ENCODE measurements at regions not wholly inside any gene's neighbourhood (a gene's known extent, or its start where the extent isn't known, plus 50 kb on each side); places are given as distances from the start of the nearest gene placed in this dataset.

DNA sequence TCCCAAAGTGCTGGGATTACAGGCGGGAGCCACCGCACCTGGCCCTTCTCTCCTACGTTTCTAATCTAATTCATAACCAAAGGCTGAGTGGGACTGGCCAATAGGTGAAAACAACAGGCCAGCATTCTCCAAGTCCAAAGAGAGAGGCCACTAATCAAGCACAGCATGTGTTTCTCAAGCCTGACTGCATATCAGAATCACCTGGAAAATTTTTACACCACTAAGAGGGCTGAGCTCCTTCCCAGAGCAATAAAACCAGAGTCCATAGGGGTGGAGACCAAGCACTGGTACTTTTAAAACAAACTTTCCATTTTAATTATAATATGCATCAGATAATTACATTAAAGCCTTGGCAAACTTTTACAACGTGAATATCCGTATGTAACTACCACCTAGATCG is 254.4 kb downstream of the OPA1 start:
- TF ChIP-seq EZH2 (IDR thresholded peaks at IDR 0.05; ENCODE audit: low read length): no peak
- TF ChIP-seq, protein P1, sequence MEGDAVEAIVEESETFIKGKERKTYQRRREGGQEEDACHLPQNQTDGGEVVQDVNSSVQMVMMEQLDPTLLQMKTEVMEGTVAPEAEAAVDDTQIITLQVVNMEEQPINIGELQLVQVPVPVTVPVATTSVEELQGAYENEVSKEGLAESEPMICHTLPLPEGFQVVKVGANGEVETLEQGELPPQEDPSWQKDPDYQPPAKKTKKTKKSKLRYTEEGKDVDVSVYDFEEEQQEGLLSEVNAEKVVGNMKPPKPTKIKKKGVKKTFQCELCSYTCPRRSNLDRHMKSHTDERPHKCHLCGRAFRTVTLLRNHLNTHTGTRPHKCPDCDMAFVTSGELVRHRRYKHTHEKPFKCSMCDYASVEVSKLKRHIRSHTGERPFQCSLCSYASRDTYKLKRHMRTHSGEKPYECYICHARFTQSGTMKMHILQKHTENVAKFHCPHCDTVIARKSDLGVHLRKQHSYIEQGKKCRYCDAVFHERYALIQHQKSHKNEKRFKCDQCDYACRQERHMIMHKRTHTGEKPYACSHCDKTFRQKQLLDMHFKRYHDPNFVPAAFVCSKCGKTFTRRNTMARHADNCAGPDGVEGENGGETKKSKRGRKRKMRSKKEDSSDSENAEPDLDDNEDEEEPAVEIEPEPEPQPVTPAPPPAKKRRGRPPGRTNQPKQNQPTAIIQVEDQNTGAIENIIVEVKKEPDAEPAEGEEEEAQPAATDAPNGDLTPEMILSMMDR (optimal IDR thresholded peaks at IDR 0.05 in 1 of 3, IDR thresholded peaks at IDR 0.05 in 1 of 3, conservative IDR thresholded peaks at IDR 0.05 in 1 of 3; ENCODE audit: extremely low read depth in 1 of 3, insufficient read depth in 2 of 3, low read length in 3 of 3): no peak
- H3K36me3 ChIP-seq (ENCODE audit: control insufficient read depth in 2 of 2, extremely low read depth in 1 of 2, insufficient read depth in 2 of 2, low read length in 2 of 2): no peaks in the 10 kb centered on the region
- no peaks in the 10 kb centered on the region for H3K9me1 ChIP-seq (ENCODE audit: control insufficient read depth, extremely low read depth, insufficient read depth, low read length)
- H3K9ac ChIP-seq (ENCODE audit: control insufficient read depth, extremely low read depth, insufficient read depth, low read length): no peak overlapping the region
- H3K27ac ChIP-seq (ENCODE audit: control insufficient read depth, insufficient read depth, low read length): no peak overlapping the region
- H3K79me2 ChIP-seq (ENCODE audit: control insufficient read depth, insufficient read depth, low read length): no peaks in the 10 kb centered on the region
- no peaks in the 10 kb centered on the region for H4K20me1 ChIP-seq (ENCODE audit: control insufficient read depth, extremely low read depth, insufficient read depth, low read length)
- H2AFZ ChIP-seq (ENCODE audit: control insufficient read depth, low read length): no peak overlapping the region
- H3K27me3 ChIP-seq (ENCODE audit: control insufficient read depth, extremely low read depth, insufficient read depth, low read length): no peaks in the 10 kb centered on the region
- H3K4me1 ChIP-seq (ENCODE audit: control insufficient read depth, extremely low read depth, insufficient read depth, low read length): peaks cover 18% of the 10 kb centered on the region
- no peak for FAIRE-seq
- no peak for DNase-seq (ENCODE audit: low read depth, low spot score)
- dilution Hi-C loops (cut with MboI; ENCODE audit: extremely low pct_ligation_motif_present, low sequenced_read_pairs): no loop called here
- H3K4me3 ChIP-seq (ENCODE audit: control insufficient read depth in 2 of 3, extremely low read depth in 1 of 3, insufficient read depth in 2 of 3, low read depth in 1 of 3, low read length in 3 of 3): no peak overlapping the region
- no peak overlapping the region for H3K4me2 ChIP-seq (ENCODE audit: control insufficient read depth, extremely low read depth, insufficient read depth, low read depth, low read length)
- H3K9me3 ChIP-seq (ENCODE audit: control insufficient read depth, low read depth, low read length): no peaks in the 10 kb centered on the region

DNA sequence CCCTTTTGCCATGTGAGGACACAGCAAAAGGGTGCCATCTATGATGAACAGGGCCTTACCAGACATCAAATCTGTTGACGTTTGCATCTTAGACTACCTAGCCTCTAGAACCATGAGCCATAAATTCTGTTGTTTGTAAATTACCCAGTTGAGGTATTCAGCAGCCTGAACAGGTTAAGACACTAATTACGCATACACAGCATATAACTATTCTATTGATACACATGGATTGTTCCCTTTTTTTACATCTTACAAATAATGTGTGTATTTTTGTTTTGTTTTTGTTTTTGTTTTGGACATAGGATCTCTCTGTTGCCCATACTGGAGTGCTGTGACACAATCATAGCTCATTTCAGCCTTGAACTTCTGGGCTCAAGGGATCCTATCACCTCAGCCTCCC is 255.5 kb downstream of the OPA1 start:
- no peak for FAIRE-seq
- Histone ChIP-seq H3K27ac (ENCODE audit: control insufficient read depth, insufficient read depth, low read length) (no peak overlapping the region), H3K4me2 (ENCODE audit: control insufficient read depth, extremely low read depth, insufficient read depth, low read depth, low read length) (no peak overlapping the region), H3K27me3 (ENCODE audit: control insufficient read depth, extremely low read depth, insufficient read depth, low read length) (no peaks in the 10 kb centered on the region), H4K20me1 (ENCODE audit: control insufficient read depth, extremely low read depth, insufficient read depth, low read length) (no peaks in the 10 kb centered on the region), H3K9ac (ENCODE audit: control insufficient read depth, extremely low read depth, insufficient read depth, low read length) (no peak overlapping the region), H3K79me2 (ENCODE audit: control insufficient read depth, insufficient read depth, low read length) (no peaks in the 10 kb centered on the region), H3K9me1 (ENCODE audit: control insufficient read depth, extremely low read depth, insufficient read depth, low read length) (no peaks in the 10 kb centered on the region), H2AFZ (ENCODE audit: control insufficient read depth, low read length) (no peak overlapping the region), H3K4me1 (ENCODE audit: control insufficient read depth, extremely low read depth, insufficient read depth, low read length) (peaks cover 11% of the 10 kb centered on the region), H3K36me3 (ENCODE audit: control insufficient read depth in 2 of 2, extremely low read depth in 1 of 2, insufficient read depth in 2 of 2, low read length in 2 of 2) (no peaks in the 10 kb centered on the region), H3K9me3 (ENCODE audit: control insufficient read depth, low read depth, low read length) (no peaks in the 10 kb centered on the region), H3K4me3 (ENCODE audit: control insufficient read depth in 2 of 3, extremely low read depth in 1 of 3, insufficient read depth in 2 of 3, low read depth in 1 of 3, low read length in 3 of 3) (no peak overlapping the region)
- TF ChIP-seq, protein P1 (optimal IDR thresholded peaks at IDR 0.05 in 1 of 3, IDR thresholded peaks at IDR 0.05 in 1 of 3, conservative IDR thresholded peaks at IDR 0.05 in 1 of 3; ENCODE audit: extremely low read depth in 1 of 3, insufficient read depth in 2 of 3, low read length in 3 of 3): no peak
- TF ChIP-seq EZH2 (IDR thresholded peaks at IDR 0.05; ENCODE audit: low read length): no peak
- dilution Hi-C loops (cut with MboI; ENCODE audit: extremely low pct_ligation_motif_present, low sequenced_read_pairs): no loop called here
- no peak for DNase-seq (ENCODE audit: low read depth, low spot score)

Data from keratinocyte (primary cell).